Hepatocyte (in vitro differentiated cells): ENCODE measurements at regions not wholly inside any gene's neighbourhood (a gene's known extent, or its start where the extent isn't known, plus 50 kb on each side); places are given as distances from the start of the nearest gene placed in this dataset.

Source experiments
- DNase-seq: peaks from one replicate; pipeline ENCODE4 v3.0.0-alpha.2; 2016; ENCODE audit warnings: low spot score
- H2AFZ ChIP-seq: fragments of 200-600 bp; sonication (generic); 2 replicates; pipeline ENCODE4 v1.6.0; 2016; ENCODE audit warnings: antibody characterized with exemption, mild to moderate bottlenecking
- H3K27ac ChIP-seq: fragments of 200-600 bp; sonication (generic); 2 replicates; pipeline ENCODE4 v1.5.1; 2016; ENCODE audit warnings: mild to moderate bottlenecking
- H3K27me3 ChIP-seq: fragments of 200-600 bp; sonication (generic); 2 replicates; pipeline ENCODE4 v1.6.1; 2016
- H3K36me3 ChIP-seq: fragments of 200-600 bp; sonication (generic); replicated peaks from 2 replicates; pipeline ENCODE4 v1.5.1; 2016; ENCODE audit warnings: low read depth; ENCODE audit not compliant: insufficient read depth
- H3K4me1 ChIP-seq: fragments of 200-600 bp; sonication (generic); 2 replicates; pipeline ENCODE4 v1.5.1; 2016; ENCODE audit warnings: mild to moderate bottlenecking, moderate library complexity; ENCODE audit not compliant: insufficient read depth
- H3K4me2 ChIP-seq: fragments of 200-600 bp; sonication (generic); 2 replicates; pipeline ENCODE4 v1.6.0; 2016
- H3K4me3 ChIP-seq: fragments of 200-600 bp; sonication (generic); 2 replicates; pipeline ENCODE4 v1.5.1; 2016; ENCODE audit warnings: mild to moderate bottlenecking
- H3K79me2 ChIP-seq: fragments of 200-600 bp; sonication (generic); 2 replicates; pipeline ENCODE4 v1.6.0; 2017; ENCODE audit warnings: mild to moderate bottlenecking
- H3K9me2 ChIP-seq: fragments of 200-600 bp; sonication (generic); replicated peaks from 2 replicates; pipeline ENCODE4 v1.6.0; 2017; ENCODE audit warnings: mild to moderate bottlenecking; ENCODE audit not compliant: insufficient read depth
- H3K9me3 ChIP-seq: fragments of 200-600 bp; sonication (generic); 2 replicates; pipeline ENCODE4 v1.5.1; 2016; ENCODE audit warnings: low read depth, mild to moderate bottlenecking
- H4K20me1 ChIP-seq: fragments of 200-600 bp; sonication (generic); 2 replicates; pipeline ENCODE4 v1.6.0; 2016; ENCODE audit warnings: mild to moderate bottlenecking; ENCODE audit not compliant: insufficient read depth, poor library complexity, severe bottlenecking
- CTCF ChIP-seq: fragments of 200-600 bp; sonication (generic); IDR thresholded peaks from 2 replicates; pipeline ENCODE4 v1.5.1; 2016; ENCODE audit warnings: antibody characterized with exemption, mild to moderate bottlenecking; ENCODE audit not compliant: poor library complexity
- EZH2 ChIP-seq: fragments of 200-600 bp; sonication (generic); IDR thresholded peaks from 2 replicates; pipeline ENCODE4 v1.6.1; 2016; ENCODE audit warnings: antibody characterized with exemption, mild to moderate bottlenecking, borderline replicate concordance
- EZH2phosphoT487 ChIP-seq: fragments of 200-600 bp; sonication (generic); IDR thresholded peaks from one replicate; pipeline ENCODE4 v1.6.1; 2018; ENCODE audit warnings: antibody characterized with exemption, mild to moderate bottlenecking, low read depth, moderate library complexity; ENCODE audit not compliant: unreplicated experiment, severe bottlenecking
- WGBS: methylation state at CpG from one replicate; pipeline ENCODE4 v1.1.6; 2016; ENCODE audit warnings: low lambda C conversion rate; ENCODE audit errors: missing lambda C conversion rate; 5-methylcytosine and 5-hydroxymethylcytosine counted together

GRCh38 chr20:11850901-11851300, 66.8 kb upstream of the BTBD3 start:
- Histone ChIP-seq H4K20me1 (no peaks in the 10 kb centered on the region), H3K79me2 (no peaks in the 10 kb centered on the region), H3K9me3 (no peaks in the 10 kb centered on the region), H2AFZ (no peak overlapping the region), H3K4me1 (no peaks in the 10 kb centered on the region), H3K36me3 (no peaks in the 10 kb centered on the region), H3K27me3 (no peaks in the 10 kb centered on the region), H3K4me2 (no peak overlapping the region), H3K27ac (no peak overlapping the region), H3K9me2 (no peaks in the 10 kb centered on the region), H3K4me3 (no peak overlapping the region)
- TF ChIP-seq EZH2 = no peak
- no peak for TF ChIP-seq CTCF
- TF ChIP-seq EZH2phosphoT487 = no peak
- 48% methylated on average over 4 of the region's 4 CpGs for WGBS
- no peak for DNase-seq

GRCh38 chr20:11851646-11852045, 66.0 kb upstream of the BTBD3 start:
- no peak overlapping the region for H3K4me3 ChIP-seq
- WGBS = 86% methylated on average over 1 of the region's 1 CpG

GRCh38 chr20:11852189-11852588, 65.5 kb upstream of the BTBD3 start:
- H3K4me3 ChIP-seq = no peak overlapping the region
- no peaks in the 10 kb centered on the region for H3K79me2 ChIP-seq
- H3K4me2 ChIP-seq = no peak overlapping the region
- H3K36me3 ChIP-seq = no peaks in the 10 kb centered on the region
- TF ChIP-seq EZH2phosphoT487 = no peak
- H2AFZ ChIP-seq = no peak overlapping the region
- H3K9me3 ChIP-seq = no peaks in the 10 kb centered on the region
- H3K9me2 ChIP-seq = no peaks in the 10 kb centered on the region
- H3K27me3 ChIP-seq = no peaks in the 10 kb centered on the region
- no peaks in the 10 kb centered on the region for H4K20me1 ChIP-seq
- no peaks in the 10 kb centered on the region for H3K4me1 ChIP-seq
- WGBS = 100% methylated on average over 2 of the region's 2 CpGs
- DNase-seq = no peak
- H3K27ac ChIP-seq = no peak overlapping the region

More at GRCh38 chr20:11851646-11852045, 66.0 kb upstream of the BTBD3 start:
- Histone ChIP-seq H3K27me3 (no peaks in the 10 kb centered on the region), H2AFZ (no peak overlapping the region), H4K20me1 (no peaks in the 10 kb centered on the region), H3K4me2 (no peak overlapping the region), H3K79me2 (no peaks in the 10 kb centered on the region), H3K27ac (no peak overlapping the region), H3K4me1 (no peaks in the 10 kb centered on the region), H3K9me3 (no peaks in the 10 kb centered on the region), H3K9me2 (no peaks in the 10 kb centered on the region), H3K36me3 (no peaks in the 10 kb centered on the region)
- TF ChIP-seq EZH2 = no peak
- no peak for DNase-seq

- Histone ChIP-seq H3K36me3 (no peaks in the 10 kb centered on the region), H4K20me1 (no peaks in the 10 kb centered on the region), H3K79me2 (no peaks in the 10 kb centered on the region), H3K4me3 (no peak overlapping the region), H3K9me2 (no peaks in the 10 kb centered on the region), H3K4me2 (no peak overlapping the region), H3K4me1 (no peaks in the 10 kb centered on the region), H3K9me3 (no peaks in the 10 kb centered on the region), H3K27me3 (no peaks in the 10 kb centered on the region), H3K27ac (no peak overlapping the region), H2AFZ (no peak overlapping the region)
- 71% methylated on average over 1 of the region's 1 CpG for WGBS
- TF ChIP-seq EZH2phosphoT487 = no peak
- DNase-seq = no peak
Observed at GRCh38 chr20:11852811-11853210, 64.9 kb upstream of the BTBD3 start.

GRCh38 chr20:11853359-11853758, 64.3 kb upstream of the BTBD3 start:
- H3K27me3 ChIP-seq = no peaks in the 10 kb centered on the region
- no peaks in the 10 kb centered on the region for H3K9me2 ChIP-seq
- no peak overlapping the region for H3K4me3 ChIP-seq
- H3K4me1 ChIP-seq = no peaks in the 10 kb centered on the region
- no peaks in the 10 kb centered on the region for H3K79me2 ChIP-seq
- no peaks in the 10 kb centered on the region for H3K9me3 ChIP-seq
- H3K27ac ChIP-seq = no peak overlapping the region
- no peaks in the 10 kb centered on the region for H4K20me1 ChIP-seq
- H2AFZ ChIP-seq = no peak overlapping the region
- H3K4me2 ChIP-seq = no peak overlapping the region
- H3K36me3 ChIP-seq = no peaks in the 10 kb centered on the region
- TF ChIP-seq EZH2 = no peak
- TF ChIP-seq CTCF = no peak
- TF ChIP-seq EZH2phosphoT487 = no peak
- DNase-seq = no peak
